Astrocyte of the spinal cord (primary cell): ENCODE measurements at regions not wholly inside any gene's neighbourhood (a gene's known extent, or its start where the extent isn't known, plus 50 kb on each side); places are given as distances from the start of the nearest gene placed in this dataset.

Experiments
- DNase-seq: peaks from one replicate; pipeline ENCODE4 v3.0.0; 2011; ENCODE audit warnings: low read depth, low spot score
- H3K4me3 ChIP-seq: 2 replicates; pipeline ENCODE4 v1.5.1; 2011; ENCODE audit warnings: low read depth, mild to moderate bottlenecking, low read length, moderate library complexity
- in situ Hi-C: cut with HindIII; loops from 2 replicates; pipeline ENCODE4 v1.10.0; 2017; ENCODE audit warnings: low sequenced_read_pairs
- TF ChIP-seq, protein P1 (sequence below): IDR thresholded peaks from 2 replicates; pipeline ENCODE4 v1.5.1; 2012; ENCODE audit warnings: low read depth, mild to moderate bottlenecking, low read length, inconsistent platforms

- DNase-seq = no peak
- TF ChIP-seq, protein P1, sequence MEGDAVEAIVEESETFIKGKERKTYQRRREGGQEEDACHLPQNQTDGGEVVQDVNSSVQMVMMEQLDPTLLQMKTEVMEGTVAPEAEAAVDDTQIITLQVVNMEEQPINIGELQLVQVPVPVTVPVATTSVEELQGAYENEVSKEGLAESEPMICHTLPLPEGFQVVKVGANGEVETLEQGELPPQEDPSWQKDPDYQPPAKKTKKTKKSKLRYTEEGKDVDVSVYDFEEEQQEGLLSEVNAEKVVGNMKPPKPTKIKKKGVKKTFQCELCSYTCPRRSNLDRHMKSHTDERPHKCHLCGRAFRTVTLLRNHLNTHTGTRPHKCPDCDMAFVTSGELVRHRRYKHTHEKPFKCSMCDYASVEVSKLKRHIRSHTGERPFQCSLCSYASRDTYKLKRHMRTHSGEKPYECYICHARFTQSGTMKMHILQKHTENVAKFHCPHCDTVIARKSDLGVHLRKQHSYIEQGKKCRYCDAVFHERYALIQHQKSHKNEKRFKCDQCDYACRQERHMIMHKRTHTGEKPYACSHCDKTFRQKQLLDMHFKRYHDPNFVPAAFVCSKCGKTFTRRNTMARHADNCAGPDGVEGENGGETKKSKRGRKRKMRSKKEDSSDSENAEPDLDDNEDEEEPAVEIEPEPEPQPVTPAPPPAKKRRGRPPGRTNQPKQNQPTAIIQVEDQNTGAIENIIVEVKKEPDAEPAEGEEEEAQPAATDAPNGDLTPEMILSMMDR = peak; percentile 22
- no peak overlapping the region for H3K4me3 ChIP-seq
- in situ Hi-C loops = no loop called here
Measured at GRCh38 chr21:36584980-36585940, 105.3 kb upstream of the CLDN14 start.

DNA sequence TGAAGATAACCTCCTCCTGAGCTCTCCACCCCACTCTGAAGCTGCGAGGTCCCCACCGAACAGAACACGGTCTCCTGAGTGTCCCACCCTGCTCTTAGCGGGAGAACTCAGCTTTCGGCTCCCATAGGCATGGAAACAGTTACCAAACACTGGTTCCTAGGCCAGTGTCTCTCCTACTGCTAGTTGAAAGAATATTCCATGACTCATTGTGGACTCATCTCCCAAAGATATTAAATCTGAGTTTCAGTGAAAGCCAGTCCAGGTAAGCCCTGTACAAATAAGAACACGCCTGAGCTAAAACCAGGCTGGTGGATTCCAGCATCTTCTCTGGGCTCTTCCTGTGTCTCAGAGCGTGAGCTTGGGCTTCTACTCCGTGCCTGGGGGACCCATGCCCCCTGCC lies 107.5 kb upstream of the CLDN14 start:
- H3K4me3 ChIP-seq = no peak overlapping the region
- in situ Hi-C loops = no loop called here
- TF ChIP-seq, protein P1 = no peak
- DNase-seq = no peak

DNA sequence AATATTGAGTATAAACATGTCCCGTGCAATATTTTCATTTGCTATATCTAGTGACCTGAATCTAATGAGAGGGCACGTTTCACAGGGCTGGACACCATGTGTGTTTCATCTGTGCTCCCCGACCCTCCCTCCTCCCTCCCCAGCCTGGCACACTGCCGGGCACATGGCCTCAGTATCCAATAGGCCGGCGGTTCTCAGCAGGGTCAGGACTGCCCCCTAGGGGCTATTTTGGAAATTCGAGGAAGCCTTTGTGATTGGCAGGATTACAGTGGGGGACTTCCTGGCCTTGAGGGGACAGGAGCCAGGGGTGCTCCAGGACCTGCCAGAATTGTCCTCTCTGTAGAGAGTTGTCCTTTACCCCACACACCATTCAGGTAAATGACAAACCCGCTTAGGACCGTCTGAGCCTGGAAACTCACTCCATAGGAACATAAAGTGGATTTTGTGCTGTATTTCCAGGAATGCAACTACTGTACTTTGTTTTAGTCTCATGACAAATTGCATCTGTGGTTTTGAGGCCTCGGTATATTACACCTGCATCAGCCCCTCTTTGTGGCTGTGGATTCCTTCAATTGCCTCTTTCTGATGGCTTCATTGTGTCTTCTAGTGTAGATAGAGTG lies 109.5 kb upstream of the SIM2 start:
- TF ChIP-seq, protein P1 = peak; percentile 60
- in situ Hi-C loops = no loop called here
- DNase-seq = no peak
- no peak overlapping the region for H3K4me3 ChIP-seq

DNA sequence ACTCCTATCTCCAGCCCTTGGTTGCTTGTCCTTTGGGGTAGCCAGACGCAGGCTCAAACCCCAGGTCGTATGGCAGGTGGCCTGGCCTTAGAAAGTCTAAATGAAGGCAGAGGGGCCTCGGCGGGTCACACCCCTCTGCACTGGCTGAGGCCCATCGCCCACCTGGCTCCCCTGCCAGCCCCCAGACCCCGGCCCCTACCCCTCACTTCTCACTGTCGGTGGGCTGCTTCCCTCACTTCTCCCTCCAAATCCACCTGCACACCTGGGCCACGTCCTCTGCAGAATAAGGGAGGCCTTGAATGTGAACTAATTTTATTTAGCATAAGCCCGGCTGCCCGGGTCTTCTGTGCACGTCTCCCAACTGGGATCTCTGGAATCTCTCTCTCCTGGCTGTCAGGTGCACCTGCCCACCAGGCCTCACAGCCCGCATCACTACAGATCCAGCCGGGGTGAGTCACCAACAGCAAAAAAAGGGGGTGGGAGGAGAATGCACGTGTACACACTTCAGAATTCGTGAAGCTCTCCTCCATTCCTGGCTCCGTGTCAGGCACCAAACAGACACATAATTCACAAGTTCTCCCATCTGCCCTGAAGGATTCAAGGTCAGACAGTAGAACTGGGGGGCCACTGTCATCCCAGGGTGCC lies 107.5 kb upstream of the SIM2 start:
- no peak for DNase-seq
- H3K4me3 ChIP-seq = no peak overlapping the region
- in situ Hi-C loops = no loop called here
- TF ChIP-seq, protein P1 = no peak

DNA sequence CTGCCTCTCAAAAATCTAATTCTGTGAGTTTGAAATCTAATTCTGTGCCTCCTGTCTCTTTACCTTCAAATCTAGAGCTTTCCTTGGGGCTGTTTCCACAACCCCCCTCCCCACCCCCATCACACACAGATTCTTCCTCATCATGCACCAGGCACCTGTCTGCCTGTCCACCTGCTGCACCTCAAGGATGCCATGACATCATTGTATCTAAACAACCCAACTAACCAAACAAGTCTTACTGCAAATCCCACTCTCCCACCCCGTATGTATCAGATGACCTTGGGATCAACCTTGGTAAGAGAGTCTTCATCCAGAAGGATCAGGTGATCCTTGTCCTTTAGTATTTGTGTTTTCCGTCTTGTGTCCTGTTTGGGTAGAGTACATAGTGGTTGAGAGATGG lies 102.7 kb upstream of the SIM2 start:
- TF ChIP-seq, protein P1 = no peak
- in situ Hi-C loops = no loop called here
- H3K4me3 ChIP-seq = no peak overlapping the region
- DNase-seq = no peak

- TF ChIP-seq, protein P1 = no peak
- no peak overlapping the region for H3K4me3 ChIP-seq
- in situ Hi-C loops = no loop called here
- no peak for DNase-seq
Measured at GRCh38 chr21:36601362-36601761, 97.6 kb upstream of the SIM2 start.
